ENCODE measurements at regions not wholly inside any gene's neighbourhood (a gene's known extent, or its start where the extent isn't known, plus 50 kb on each side); places are given as distances from the start of the nearest gene placed in this dataset.

DNA sequence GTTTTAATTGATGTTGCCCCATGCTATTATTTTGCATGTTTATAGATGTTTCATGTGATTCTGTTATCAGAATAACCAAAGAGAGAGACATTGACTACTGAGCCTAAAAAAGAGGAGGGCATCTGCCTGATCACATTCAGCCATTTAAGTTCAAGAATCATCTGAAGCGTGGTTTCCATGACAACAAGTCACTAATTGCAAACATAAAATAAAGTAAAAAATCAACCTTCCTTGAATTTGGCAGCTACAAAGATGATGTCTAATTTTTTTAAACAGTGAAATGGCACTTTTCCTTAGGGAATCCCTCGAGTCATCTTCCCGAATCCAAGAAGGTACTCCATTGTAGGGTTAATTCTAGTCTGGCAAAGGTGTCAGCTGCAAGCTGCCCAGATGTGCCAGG lies 884.2 kb downstream of the DIAPH3 start:
- POLR2A ChIA-PET: no interaction called here
- no peak for FAIRE-seq

DNA sequence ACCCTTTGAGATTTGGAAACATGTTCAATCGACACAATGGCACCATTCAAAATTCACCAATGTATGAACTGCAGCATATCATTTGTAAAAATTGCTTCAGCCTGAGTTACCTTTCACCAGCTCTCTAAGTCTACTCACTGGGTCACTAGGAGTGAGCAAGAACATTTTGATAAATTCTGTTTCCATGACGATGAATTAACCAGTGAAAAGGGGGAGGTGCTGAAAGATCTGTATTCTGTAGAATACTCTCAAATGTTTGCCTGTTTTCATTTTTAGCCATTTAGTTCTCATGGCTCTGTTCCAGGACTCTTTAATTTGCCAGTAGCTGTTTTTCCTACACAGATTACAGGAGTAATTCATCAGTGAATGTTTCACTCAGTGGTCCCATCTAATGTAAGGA lies 883.4 kb downstream of the DIAPH3 start:
- Histone ChIP-seq H3K4me1 (ENCODE audit: control insufficient read depth, insufficient read depth, low read length) (no peaks in the 10 kb centered on the region), H3K9ac (ENCODE audit: control insufficient read depth, insufficient read depth, low read length) (no peak overlapping the region), H3K4me2 (ENCODE audit: control insufficient read depth, insufficient read depth) (no peak overlapping the region), H3K9me3 (replicated peaks; ENCODE audit: control insufficient read depth, insufficient read depth, low read length) (no peaks in the 10 kb centered on the region), H3K4me3 (no peak overlapping the region), H2AFZ (ENCODE audit: control insufficient read depth, low read depth, low read length) (no peak overlapping the region), H4K20me1 (ENCODE audit: control insufficient read depth, insufficient read depth) (no peaks in the 10 kb centered on the region), H3K27me3 (replicated peaks in 1 of 2; ENCODE audit: control insufficient read depth in 2 of 2, insufficient read depth in 2 of 2, low read length in 1 of 2) (no peaks in the 10 kb centered on the region), H3K27ac (ENCODE audit: control insufficient read depth, insufficient read depth) (no peak overlapping the region), H3K36me3 (ENCODE audit: control insufficient read depth in 2 of 2, insufficient read depth in 2 of 2, low read length in 1 of 2) (no peaks in the 10 kb centered on the region), H3K79me2 (ENCODE audit: control insufficient read depth, insufficient read depth, low read length) (no peaks in the 10 kb centered on the region)
- no peak for FAIRE-seq
- WGBS (ENCODE audit: insufficient coverage, insufficient replicate concordance, low lambda C conversion rate, missing lambda C conversion rate): 59% methylated on average over 2 of the region's 2 CpGs
- RAD21 ChIA-PET (ENCODE audit: unreplicated experiment): no interaction called here
- BruUV-seq (replicated peaks): no TSS peak
- POLR2A ChIA-PET: no interaction called here
- in situ Hi-C loops (cut with MboI) (no loop called here), intact Hi-C loops (cut with micrococcal nuclease; ENCODE audit: unreplicated experiment) (no loop called here)
- no peak for DNase-seq (ENCODE audit: low read depth, low spot score)
- ATAC-seq: no peak
- CTCF ChIA-PET: interaction anchor here (1.3 kb wide), 1 partner anchor 1656 kb away, joined by 3 read pairs; no protein-coding TSS in a partner anchor
- SMC1A ChIA-PET (ENCODE audit: uncharacterized antibody, unreplicated experiment): interaction anchor here (1.1 kb wide), 1 partner anchor 1656 kb away, joined by 3 read pairs; no protein-coding TSS in a partner anchor
- TF ChIP-seq, protein P1, sequence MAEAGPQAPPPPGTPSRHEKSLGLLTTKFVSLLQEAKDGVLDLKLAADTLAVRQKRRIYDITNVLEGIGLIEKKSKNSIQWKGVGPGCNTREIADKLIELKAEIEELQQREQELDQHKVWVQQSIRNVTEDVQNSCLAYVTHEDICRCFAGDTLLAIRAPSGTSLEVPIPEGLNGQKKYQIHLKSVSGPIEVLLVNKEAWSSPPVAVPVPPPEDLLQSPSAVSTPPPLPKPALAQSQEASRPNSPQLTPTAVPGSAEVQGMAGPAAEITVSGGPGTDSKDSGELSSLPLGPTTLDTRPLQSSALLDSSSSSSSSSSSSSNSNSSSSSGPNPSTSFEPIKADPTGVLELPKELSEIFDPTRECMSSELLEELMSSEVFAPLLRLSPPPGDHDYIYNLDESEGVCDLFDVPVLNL (IDR thresholded peaks at IDR 0.05; ENCODE audit: low read depth, low read length): no peak
- TF ChIP-seq RB1 (IDR thresholded peaks at IDR 0.05; ENCODE audit: borderline replicate concordance) (no peak), ZBED1 (IDR thresholded peaks at IDR 0.05; ENCODE audit: borderline replicate concordance) (no peak), SMARCA5 (IDR thresholded peaks at IDR 0.05) (no peak), FOXK2 (IDR thresholded peaks at IDR 0.05) (no peak)
- TF ChIP-seq, protein P2, sequence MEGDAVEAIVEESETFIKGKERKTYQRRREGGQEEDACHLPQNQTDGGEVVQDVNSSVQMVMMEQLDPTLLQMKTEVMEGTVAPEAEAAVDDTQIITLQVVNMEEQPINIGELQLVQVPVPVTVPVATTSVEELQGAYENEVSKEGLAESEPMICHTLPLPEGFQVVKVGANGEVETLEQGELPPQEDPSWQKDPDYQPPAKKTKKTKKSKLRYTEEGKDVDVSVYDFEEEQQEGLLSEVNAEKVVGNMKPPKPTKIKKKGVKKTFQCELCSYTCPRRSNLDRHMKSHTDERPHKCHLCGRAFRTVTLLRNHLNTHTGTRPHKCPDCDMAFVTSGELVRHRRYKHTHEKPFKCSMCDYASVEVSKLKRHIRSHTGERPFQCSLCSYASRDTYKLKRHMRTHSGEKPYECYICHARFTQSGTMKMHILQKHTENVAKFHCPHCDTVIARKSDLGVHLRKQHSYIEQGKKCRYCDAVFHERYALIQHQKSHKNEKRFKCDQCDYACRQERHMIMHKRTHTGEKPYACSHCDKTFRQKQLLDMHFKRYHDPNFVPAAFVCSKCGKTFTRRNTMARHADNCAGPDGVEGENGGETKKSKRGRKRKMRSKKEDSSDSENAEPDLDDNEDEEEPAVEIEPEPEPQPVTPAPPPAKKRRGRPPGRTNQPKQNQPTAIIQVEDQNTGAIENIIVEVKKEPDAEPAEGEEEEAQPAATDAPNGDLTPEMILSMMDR (IDR thresholded peaks at IDR 0.05 in 2 of 3, conservative IDR thresholded peaks at IDR 0.05 in 1 of 3; ENCODE audit: control insufficient read depth in 2 of 3, extremely low read depth in 1 of 3, insufficient read depth in 1 of 3, low read depth in 3 of 3, low read length in 3 of 3): no peak
- TF ChIP-seq, protein P3, sequence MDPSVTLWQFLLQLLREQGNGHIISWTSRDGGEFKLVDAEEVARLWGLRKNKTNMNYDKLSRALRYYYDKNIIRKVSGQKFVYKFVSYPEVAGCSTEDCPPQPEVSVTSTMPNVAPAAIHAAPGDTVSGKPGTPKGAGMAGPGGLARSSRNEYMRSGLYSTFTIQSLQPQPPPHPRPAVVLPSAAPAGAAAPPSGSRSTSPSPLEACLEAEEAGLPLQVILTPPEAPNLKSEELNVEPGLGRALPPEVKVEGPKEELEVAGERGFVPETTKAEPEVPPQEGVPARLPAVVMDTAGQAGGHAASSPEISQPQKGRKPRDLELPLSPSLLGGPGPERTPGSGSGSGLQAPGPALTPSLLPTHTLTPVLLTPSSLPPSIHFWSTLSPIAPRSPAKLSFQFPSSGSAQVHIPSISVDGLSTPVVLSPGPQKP (IDR thresholded peaks at IDR 0.05; ENCODE audit: low read depth, low read length): no peak
- TF ChIP-seq, protein P4, sequence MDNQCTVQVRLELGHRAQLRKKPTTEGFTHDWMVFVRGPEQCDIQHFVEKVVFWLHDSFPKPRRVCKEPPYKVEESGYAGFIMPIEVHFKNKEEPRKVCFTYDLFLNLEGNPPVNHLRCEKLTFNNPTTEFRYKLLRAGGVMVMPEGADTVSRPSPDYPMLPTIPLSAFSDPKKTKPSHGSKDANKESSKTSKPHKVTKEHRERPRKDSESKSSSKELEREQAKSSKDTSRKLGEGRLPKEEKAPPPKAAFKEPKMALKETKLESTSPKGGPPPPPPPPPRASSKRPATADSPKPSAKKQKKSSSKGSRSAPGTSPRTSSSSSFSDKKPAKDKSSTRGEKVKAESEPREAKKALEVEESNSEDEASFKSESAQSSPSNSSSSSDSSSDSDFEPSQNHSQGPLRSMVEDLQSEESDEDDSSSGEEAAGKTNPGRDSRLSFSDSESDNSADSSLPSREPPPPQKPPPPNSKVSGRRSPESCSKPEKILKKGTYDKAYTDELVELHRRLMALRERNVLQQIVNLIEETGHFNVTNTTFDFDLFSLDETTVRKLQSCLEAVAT (IDR thresholded peaks at IDR 0.05): no peak

More for the DNA sequence above, 884.2 kb downstream of the DIAPH3 start:
- intact Hi-C loops (cut with micrococcal nuclease; ENCODE audit: unreplicated experiment): no loop called here
- H3K4me3 ChIP-seq: no peak overlapping the region
- no peaks in the 10 kb centered on the region for H3K4me1 ChIP-seq (ENCODE audit: control insufficient read depth, insufficient read depth, low read length)
- no peak for ATAC-seq
- H3K4me2 ChIP-seq (ENCODE audit: control insufficient read depth, insufficient read depth): no peak overlapping the region
- TF ChIP-seq ESRRA (IDR thresholded peaks at IDR 0.05; ENCODE audit: low read length): no peak
- TF ChIP-seq, protein P5, sequence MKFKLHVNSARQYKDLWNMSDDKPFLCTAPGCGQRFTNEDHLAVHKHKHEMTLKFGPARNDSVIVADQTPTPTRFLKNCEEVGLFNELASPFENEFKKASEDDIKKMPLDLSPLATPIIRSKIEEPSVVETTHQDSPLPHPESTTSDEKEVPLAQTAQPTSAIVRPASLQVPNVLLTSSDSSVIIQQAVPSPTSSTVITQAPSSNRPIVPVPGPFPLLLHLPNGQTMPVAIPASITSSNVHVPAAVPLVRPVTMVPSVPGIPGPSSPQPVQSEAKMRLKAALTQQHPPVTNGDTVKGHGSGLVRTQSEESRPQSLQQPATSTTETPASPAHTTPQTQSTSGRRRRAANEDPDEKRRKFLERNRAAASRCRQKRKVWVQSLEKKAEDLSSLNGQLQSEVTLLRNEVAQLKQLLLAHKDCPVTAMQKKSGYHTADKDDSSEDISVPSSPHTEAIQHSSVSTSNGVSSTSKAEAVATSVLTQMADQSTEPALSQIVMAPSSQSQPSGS (IDR thresholded peaks at IDR 0.05; ENCODE audit: low read length): no peak
- DNase-seq (ENCODE audit: low read depth, low spot score): no peak
- H3K27me3 ChIP-seq (replicated peaks in 1 of 2; ENCODE audit: control insufficient read depth in 2 of 2, insufficient read depth in 2 of 2, low read length in 1 of 2): no peaks in the 10 kb centered on the region
- no peaks in the 10 kb centered on the region for H4K20me1 ChIP-seq (ENCODE audit: control insufficient read depth, insufficient read depth)
- SMC1A ChIA-PET (ENCODE audit: uncharacterized antibody, unreplicated experiment): interaction anchor here (1.1 kb wide), 2 partner anchors 38 to 1655 kb away, joined by 3 read pairs; no protein-coding TSS in a partner anchor
- no peak overlapping the region for H2AFZ ChIP-seq (ENCODE audit: control insufficient read depth, low read depth, low read length)
- H3K27ac ChIP-seq (ENCODE audit: control insufficient read depth, insufficient read depth): no peak overlapping the region
- H3K79me2 ChIP-seq (ENCODE audit: control insufficient read depth, insufficient read depth, low read length): no peaks in the 10 kb centered on the region
- BruUV-seq (replicated peaks): no TSS peak
- WGBS (ENCODE audit: insufficient coverage, insufficient replicate concordance, low lambda C conversion rate, missing lambda C conversion rate): 0% methylated on average over 3 of the region's 3 CpGs
- H3K9me3 ChIP-seq (replicated peaks; ENCODE audit: control insufficient read depth, insufficient read depth, low read length): no peaks in the 10 kb centered on the region
- no peak overlapping the region for H3K9ac ChIP-seq (ENCODE audit: control insufficient read depth, insufficient read depth, low read length)
- CTCF ChIA-PET: interaction anchor here (1.3 kb wide), 1 partner anchor 1655 kb away, joined by 3 read pairs; no protein-coding TSS in a partner anchor
- H3K36me3 ChIP-seq (ENCODE audit: control insufficient read depth in 2 of 2, insufficient read depth in 2 of 2, low read length in 1 of 2): no peaks in the 10 kb centered on the region
- RAD21 ChIA-PET (ENCODE audit: unreplicated experiment): no interaction called here
- in situ Hi-C loops (cut with MboI): no loop called here
